ENCODE measurements at regions not wholly inside any gene's neighbourhood (a gene's known extent, or its start where the extent isn't known, plus 50 kb on each side); places are given as distances from the start of the nearest gene placed in this dataset.

- Histone ChIP-seq H3K4me3 (ENCODE audit: extremely low read depth in 1 of 4, insufficient read depth in 2 of 4, low read depth in 3 of 4, low read length in 4 of 4) (no peak overlapping the region), H3K56ac (replicated peaks; ENCODE audit: insufficient read length, low read depth, low read length) (no peak overlapping the region), H2BK12ac (ENCODE audit: low read depth, low read length) (no peak overlapping the region), H3K79me1 (ENCODE audit: low read depth, low read length) (no peaks in the 10 kb centered on the region), H2BK20ac (ENCODE audit: low read length) (no peak overlapping the region), H3K27ac (ENCODE audit: low read depth, low read length) (no peak overlapping the region), H2BK15ac (ENCODE audit: low read length) (no peak overlapping the region), H3K4me1 (replicated peaks in 1 of 4; ENCODE audit: control insufficient read depth in 3 of 4, insufficient read depth in 4 of 4, low read length in 3 of 4) (no peaks in the 10 kb centered on the region), H2AFZ (ENCODE audit: low read length) (no peak overlapping the region), H2BK120ac (replicated peaks; ENCODE audit: low read depth, low read length) (no peak overlapping the region), H2BK5ac (ENCODE audit: low read depth, low read length) (no peak overlapping the region), H3K79me2 (ENCODE audit: control insufficient read depth in 1 of 2, insufficient read depth in 2 of 2, low read length in 2 of 2) (no peaks in the 10 kb centered on the region), H3K9ac (replicated peaks in 1 of 4; ENCODE audit: extremely low read depth in 1 of 4, low read depth in 3 of 4, low read length in 3 of 4) (no peak overlapping the region), H3K4me2 (ENCODE audit: insufficient read depth in 1 of 2, low read depth in 2 of 2, low read length in 2 of 2) (no peak overlapping the region), H3K14ac (ENCODE audit: insufficient read length) (no peak overlapping the region), H3K18ac (ENCODE audit: extremely low read depth, low read length) (no peak overlapping the region), H3K27me3 (replicated peaks in 1 of 4; ENCODE audit: control insufficient read depth in 3 of 4, extremely low read depth in 1 of 4, insufficient read depth in 3 of 4, low read length in 3 of 4) (no peaks in the 10 kb centered on the region), H3K9me3 (ENCODE audit: insufficient read depth in 2 of 2, low read depth in 1 of 2, low read length in 1 of 2) (no peaks in the 10 kb centered on the region), H4K8ac (ENCODE audit: extremely low read depth, insufficient read depth, low read length) (no peak overlapping the region), H4K20me1 (replicated peaks in 1 of 2; ENCODE audit: control insufficient read depth in 1 of 2, insufficient read depth in 2 of 2, low read length in 2 of 2) (no peaks in the 10 kb centered on the region), H4K5ac (ENCODE audit: insufficient read length, low read depth, low read length) (no peak overlapping the region), H3K23ac (ENCODE audit: insufficient read length) (no peak overlapping the region), H4K91ac (replicated peaks; ENCODE audit: insufficient read length, low read length) (no peak overlapping the region), H3K4ac (replicated peaks; ENCODE audit: insufficient read length, low read depth, low read length) (no peak overlapping the region), H3K23me2 (ENCODE audit: low read depth, low read length) (no peaks in the 10 kb centered on the region), H2AK5ac (ENCODE audit: low read depth, low read length) (no peak overlapping the region), H3K36me3 (ENCODE audit: control insufficient read depth in 2 of 4, insufficient read depth in 4 of 4, low read length in 3 of 4) (no peaks in the 10 kb centered on the region)
- TF ChIP-seq POU5F1 (IDR thresholded peaks at IDR 0.05; ENCODE audit: low read depth, low read length): no peak
- TF ChIP-seq NANOG (IDR thresholded peaks at IDR 0.05; ENCODE audit: insufficient read depth, low read depth, low read length, poor library complexity, severe bottlenecking): peak; percentile 57
- peak; percentile 47 to 75 (median 59) for TF ChIP-seq CTCF (IDR thresholded peaks at IDR 0.05; ENCODE audit: control extremely low read depth in 1 of 3, insufficient read depth in 1 of 3, low read depth in 1 of 3, low read length in 3 of 3)
- TF ChIP-seq YY1 (IDR thresholded peaks at IDR 0.05; ENCODE audit: low read depth, low read length): peak; percentile 43; the same call in 1 of the 2 replicates
- peak; percentile 70 to 78 for TF ChIP-seq RAD21 (IDR thresholded peaks at IDR 0.05 in 1 of 2, conservative IDR thresholded peaks at IDR 0.05 in 1 of 2; ENCODE audit: low read depth in 2 of 2, low read length in 2 of 2)
- CTCF ChIA-PET (ENCODE audit: partially characterized antibody): interaction anchor here (0.6 to 3.0 kb wide), 45 partner anchors 8 to 1011 kb away, joined by 3 to 22 read pairs (median 5); partner anchors contain the start of gene EPHA7
- 10% methylated on average over 3 of the region's 3 CpGs; no CpG with 5 or more reads in 1 of the 2 experiments for WGBS, 2 experiments (ENCODE audit: extremely low coverage in 1 of 2, insufficient coverage in 1 of 2, insufficient read length in 1 of 2, insufficient replicate concordance in 2 of 2, low coverage in 1 of 2, low lambda C conversion rate in 2 of 2, missing lambda C conversion rate in 1 of 2)
- peak; percentile 87 for FAIRE-seq
- POLR2A ChIA-PET (ENCODE audit: partially characterized antibody): no interaction called here
- peak; percentile 19 to 64 for DNase-seq (ENCODE audit: low read depth in 1 of 2, low spot score in 2 of 2)
Measured at GRCh38 chr6:92810913-92811312, 608.4 kb downstream of the EPHA7 start.

Data from H1 (cell line).